GM13977 (cell line): ENCODE measurements at regions not wholly inside any gene's neighbourhood (a gene's known extent, or its start where the extent isn't known, plus 50 kb on each side); places are given as distances from the start of the nearest gene placed in this dataset.

Source experiments
- DNase-seq: peaks from one replicate; pipeline ENCODE4 v3.0.0; 2012; ENCODE audit warnings: low spot score
- in situ Hi-C: fragments of 300-500 bp; cut with MboI; formaldehyde crosslinking; loops from one replicate; pipeline ENCODE4 v1.12.0; 2022; ENCODE audit warnings: low sequenced_read_pairs, low pct_unique_long_range_greater_than_20kb, mixed read lengths, inconsistent platforms; ENCODE audit not compliant: unreplicated experiment
- TF ChIP-seq, protein P1 (sequence below): IDR thresholded peaks from 2 replicates; pipeline ENCODE4 v1.5.1; 2012; ENCODE audit warnings: mild to moderate bottlenecking, control low read depth; ENCODE audit not compliant: insufficient read depth; ENCODE audit errors: extremely low read depth, missing control alignments

DNA sequence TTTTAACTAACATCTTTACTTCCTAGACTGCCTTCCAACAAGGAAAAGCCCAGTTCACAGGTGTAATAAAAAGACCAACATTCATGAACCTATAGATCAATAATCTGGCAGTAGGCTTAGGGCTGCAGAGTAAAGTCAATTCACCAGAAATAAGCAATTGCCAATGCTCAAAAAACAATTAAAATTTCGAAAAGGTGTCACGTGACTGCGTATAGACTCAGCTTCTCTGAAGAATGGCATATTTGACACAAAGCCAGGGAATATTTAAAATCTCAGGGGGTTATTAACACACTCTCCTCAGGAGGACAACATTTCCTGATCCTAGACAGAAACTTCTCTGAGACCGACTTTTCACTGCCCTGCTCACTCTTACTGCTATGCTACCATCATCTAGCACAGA, 245.2 kb upstream of the LRATD1 start:
- TF ChIP-seq, protein P1, sequence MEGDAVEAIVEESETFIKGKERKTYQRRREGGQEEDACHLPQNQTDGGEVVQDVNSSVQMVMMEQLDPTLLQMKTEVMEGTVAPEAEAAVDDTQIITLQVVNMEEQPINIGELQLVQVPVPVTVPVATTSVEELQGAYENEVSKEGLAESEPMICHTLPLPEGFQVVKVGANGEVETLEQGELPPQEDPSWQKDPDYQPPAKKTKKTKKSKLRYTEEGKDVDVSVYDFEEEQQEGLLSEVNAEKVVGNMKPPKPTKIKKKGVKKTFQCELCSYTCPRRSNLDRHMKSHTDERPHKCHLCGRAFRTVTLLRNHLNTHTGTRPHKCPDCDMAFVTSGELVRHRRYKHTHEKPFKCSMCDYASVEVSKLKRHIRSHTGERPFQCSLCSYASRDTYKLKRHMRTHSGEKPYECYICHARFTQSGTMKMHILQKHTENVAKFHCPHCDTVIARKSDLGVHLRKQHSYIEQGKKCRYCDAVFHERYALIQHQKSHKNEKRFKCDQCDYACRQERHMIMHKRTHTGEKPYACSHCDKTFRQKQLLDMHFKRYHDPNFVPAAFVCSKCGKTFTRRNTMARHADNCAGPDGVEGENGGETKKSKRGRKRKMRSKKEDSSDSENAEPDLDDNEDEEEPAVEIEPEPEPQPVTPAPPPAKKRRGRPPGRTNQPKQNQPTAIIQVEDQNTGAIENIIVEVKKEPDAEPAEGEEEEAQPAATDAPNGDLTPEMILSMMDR, result no peak
- no peak for DNase-seq
- in situ Hi-C loops, result no loop called here

DNA sequence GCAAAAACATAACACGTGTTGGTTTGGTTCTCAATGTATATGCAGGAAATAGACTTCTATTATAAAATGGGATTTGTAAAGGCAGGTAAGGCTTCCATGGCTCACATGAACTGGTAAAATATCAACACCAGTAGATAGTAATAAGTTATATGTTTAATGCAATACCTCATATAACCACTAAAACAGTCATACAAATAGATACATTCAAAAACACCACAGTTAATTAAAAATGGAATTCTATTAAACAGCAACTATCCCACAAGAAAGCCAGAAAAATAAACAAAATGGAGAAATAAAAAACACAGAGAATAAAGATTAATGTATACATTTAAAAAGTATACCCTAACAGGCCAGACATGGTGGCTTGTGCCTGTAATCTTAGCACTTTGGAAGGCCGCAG, 243.8 kb upstream of the LRATD1 start:
- TF ChIP-seq, protein P1, result no peak
- in situ Hi-C loops, result no loop called here
- no peak for DNase-seq

DNA sequence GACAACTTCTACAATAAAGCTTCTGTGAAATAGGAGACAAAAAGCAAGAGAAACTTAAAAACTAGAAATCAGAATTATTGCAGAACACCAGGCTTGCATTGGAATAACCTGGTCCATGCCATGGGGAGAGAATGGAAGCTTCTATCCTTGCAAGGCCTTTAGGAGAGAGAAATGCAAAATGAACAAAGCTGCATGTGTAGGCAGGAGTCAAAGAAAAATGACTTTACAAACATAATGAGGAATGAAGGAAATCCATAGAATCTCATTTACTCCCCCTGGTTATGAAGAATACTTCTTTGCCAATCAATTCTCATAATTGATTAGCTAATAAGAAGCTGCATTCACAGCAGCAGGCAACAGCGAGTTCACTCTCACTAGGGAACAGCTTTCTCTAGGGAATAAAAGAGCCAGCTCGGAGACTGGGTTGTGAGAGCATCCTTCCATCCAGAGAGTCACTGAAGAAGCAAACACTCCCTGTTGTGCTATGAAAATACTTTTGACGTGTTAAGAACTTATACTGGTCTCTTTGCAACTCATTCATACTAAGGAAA, 235.9 kb upstream of the LRATD1 start:
- no peak for DNase-seq
- in situ Hi-C loops, result no loop called here
- TF ChIP-seq, protein P1, result no peak

DNA sequence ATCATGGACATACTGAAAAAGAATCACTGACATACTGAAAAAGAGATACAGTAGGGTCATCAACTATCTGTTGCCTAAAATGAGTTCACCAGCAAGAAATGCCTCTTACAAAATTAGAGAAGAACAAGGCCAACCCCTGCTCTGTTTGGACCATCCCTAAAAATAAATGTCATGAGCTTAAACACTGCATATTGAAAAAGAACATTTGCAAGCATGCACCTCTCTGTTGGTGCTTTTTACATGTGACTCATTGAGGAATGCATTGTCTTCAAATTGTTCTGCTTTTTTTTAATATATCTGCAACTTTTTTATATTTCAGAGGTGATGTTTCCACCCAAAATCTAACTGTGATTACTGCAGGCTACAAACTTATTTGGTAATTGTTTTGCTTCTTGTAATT, 233.9 kb upstream of the LRATD1 start:
- DNase-seq, result no peak
- TF ChIP-seq, protein P1, result no peak
- in situ Hi-C loops, result no loop called here

DNA sequence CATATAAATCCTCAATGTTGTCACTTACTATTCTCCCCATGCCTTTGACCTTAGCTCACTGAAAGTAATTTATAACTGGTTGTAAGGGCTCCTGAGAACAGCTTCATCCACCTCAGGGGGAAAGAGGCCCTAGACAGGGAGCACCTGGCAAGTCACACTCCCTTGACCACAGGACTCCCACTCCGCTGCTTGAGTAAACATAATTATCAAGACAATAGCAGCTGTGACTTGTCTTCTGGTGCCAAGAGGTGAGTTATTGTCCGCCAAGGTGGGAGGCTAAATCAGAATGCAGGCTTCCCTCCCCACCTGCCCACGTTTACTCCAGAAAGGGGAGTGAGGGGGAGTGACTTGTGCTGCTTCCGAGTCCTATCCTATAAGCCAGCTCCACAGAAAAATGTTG, 230.6 kb upstream of the LRATD1 start:
- DNase-seq, result no peak
- TF ChIP-seq, protein P1, result no peak
- in situ Hi-C loops, result no loop called here

DNA sequence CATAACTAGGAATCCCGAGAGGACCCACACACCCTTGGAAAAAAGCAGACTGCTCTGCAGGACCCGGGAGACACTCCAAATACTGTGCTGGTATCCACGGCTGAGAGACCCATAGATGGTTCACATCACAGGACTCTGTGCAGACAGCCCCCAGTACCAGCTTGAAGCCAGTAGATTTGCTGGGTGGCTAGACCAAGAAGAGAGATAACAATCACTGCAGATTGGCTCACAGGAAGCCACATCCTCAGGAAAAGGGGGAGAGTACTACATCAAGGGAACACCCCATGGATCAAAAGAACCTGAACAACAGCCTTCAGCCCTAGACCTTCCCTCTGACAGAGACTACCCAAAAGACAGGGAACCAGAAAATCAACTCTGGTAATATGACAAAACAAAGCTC, 223.8 kb upstream of the LRATD1 start:
- in situ Hi-C loops, result no loop called here
- TF ChIP-seq, protein P1, result no peak
- DNase-seq, result no peak

DNA sequence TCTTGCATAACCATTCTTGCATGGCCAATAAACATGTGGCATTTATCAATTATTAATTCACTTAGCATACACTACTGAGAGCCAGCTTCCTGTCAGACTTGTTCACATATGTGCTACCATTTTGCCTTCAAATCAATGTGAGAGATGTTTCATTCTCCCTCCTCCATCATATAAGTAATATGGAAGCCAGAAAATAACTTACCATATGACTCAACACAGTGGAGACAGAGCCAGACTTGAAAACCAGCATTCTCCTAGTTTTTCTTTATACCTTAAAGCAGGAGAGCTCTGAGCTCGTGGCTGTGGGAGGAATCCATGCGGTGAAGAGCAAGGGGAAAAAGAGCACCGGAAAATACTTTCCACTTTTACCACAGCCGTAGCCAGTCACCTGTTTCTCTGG, 215.0 kb upstream of the LRATD1 start:
- DNase-seq, result no peak
- TF ChIP-seq, protein P1, result no peak

More for the DNA sequence above, 215.0 kb upstream of the LRATD1 start:
- in situ Hi-C loops, result no loop called here
